ENCODE measurements at regions not wholly inside any gene's neighbourhood (a gene's known extent, or its start where the extent isn't known, plus 50 kb on each side); places are given as distances from the start of the nearest gene placed in this dataset.
"Not testable (repeated sequence)": the region's sequence is repeated elsewhere in the genome, so short reads cannot be mapped to it uniquely, and the experiment has no call there.

DNA sequence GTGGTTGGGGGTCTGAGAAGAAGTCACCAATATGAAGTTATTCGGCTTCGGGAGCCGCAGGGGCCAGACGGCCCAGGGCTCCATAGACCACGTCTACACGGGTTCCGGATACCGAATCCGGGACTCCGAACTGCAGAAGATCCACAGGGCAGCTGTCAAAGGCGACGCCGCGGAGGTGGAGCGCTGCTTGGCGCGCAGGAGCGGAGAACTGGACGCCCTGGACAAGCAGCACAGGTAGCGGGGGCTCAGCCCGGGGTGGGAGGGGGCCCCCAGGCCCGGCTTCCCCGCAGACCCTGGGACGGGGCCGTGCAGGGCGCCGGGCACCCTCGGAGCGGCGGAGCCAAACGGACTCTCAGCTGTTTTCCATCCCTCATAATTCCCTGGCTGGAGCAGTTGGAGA, 915.4 kb downstream of the FOXD4L5 start:
- TF ChIP-seq EZH2 (IDR thresholded peaks at IDR 0.05; ENCODE audit: low read depth, unreplicated experiment); CTCF (conservative IDR thresholded peaks at IDR 0.05; ENCODE audit: low read depth in 2 of 2); REST (IDR thresholded peaks at IDR 0.05; ENCODE audit: unreplicated experiment); EZH2phosphoT487 (IDR thresholded peaks at IDR 0.05; ENCODE audit: unreplicated experiment); ZNF114 (CRISPR knock-in tag; IDR thresholded peaks at IDR 0.05); POLR2AphosphoS5 (IDR thresholded peaks at IDR 0.05; ENCODE audit: low read depth); CREB1 (CRISPR knock-in tag; IDR thresholded peaks at IDR 0.05; ENCODE audit: low read depth); JUNB (IDR thresholded peaks at IDR 0.05; ENCODE audit: unreplicated experiment); STAT1 (IDR thresholded peaks at IDR 0.05; ENCODE audit: unreplicated experiment); NANOG (IDR thresholded peaks at IDR 0.05; ENCODE audit: borderline replicate concordance); ZNF331 (CRISPR knock-in tag; IDR thresholded peaks at IDR 0.05; ENCODE audit: low read depth): not testable (repeated sequence)
- TF ChIP-seq, protein P1, sequence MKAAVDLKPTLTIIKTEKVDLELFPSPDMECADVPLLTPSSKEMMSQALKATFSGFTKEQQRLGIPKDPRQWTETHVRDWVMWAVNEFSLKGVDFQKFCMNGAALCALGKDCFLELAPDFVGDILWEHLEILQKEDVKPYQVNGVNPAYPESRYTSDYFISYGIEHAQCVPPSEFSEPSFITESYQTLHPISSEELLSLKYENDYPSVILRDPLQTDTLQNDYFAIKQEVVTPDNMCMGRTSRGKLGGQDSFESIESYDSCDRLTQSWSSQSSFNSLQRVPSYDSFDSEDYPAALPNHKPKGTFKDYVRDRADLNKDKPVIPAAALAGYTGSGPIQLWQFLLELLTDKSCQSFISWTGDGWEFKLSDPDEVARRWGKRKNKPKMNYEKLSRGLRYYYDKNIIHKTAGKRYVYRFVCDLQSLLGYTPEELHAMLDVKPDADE (IDR thresholded peaks at IDR 0.05), result not testable (repeated sequence)
- TF ChIP-seq, protein P2, sequence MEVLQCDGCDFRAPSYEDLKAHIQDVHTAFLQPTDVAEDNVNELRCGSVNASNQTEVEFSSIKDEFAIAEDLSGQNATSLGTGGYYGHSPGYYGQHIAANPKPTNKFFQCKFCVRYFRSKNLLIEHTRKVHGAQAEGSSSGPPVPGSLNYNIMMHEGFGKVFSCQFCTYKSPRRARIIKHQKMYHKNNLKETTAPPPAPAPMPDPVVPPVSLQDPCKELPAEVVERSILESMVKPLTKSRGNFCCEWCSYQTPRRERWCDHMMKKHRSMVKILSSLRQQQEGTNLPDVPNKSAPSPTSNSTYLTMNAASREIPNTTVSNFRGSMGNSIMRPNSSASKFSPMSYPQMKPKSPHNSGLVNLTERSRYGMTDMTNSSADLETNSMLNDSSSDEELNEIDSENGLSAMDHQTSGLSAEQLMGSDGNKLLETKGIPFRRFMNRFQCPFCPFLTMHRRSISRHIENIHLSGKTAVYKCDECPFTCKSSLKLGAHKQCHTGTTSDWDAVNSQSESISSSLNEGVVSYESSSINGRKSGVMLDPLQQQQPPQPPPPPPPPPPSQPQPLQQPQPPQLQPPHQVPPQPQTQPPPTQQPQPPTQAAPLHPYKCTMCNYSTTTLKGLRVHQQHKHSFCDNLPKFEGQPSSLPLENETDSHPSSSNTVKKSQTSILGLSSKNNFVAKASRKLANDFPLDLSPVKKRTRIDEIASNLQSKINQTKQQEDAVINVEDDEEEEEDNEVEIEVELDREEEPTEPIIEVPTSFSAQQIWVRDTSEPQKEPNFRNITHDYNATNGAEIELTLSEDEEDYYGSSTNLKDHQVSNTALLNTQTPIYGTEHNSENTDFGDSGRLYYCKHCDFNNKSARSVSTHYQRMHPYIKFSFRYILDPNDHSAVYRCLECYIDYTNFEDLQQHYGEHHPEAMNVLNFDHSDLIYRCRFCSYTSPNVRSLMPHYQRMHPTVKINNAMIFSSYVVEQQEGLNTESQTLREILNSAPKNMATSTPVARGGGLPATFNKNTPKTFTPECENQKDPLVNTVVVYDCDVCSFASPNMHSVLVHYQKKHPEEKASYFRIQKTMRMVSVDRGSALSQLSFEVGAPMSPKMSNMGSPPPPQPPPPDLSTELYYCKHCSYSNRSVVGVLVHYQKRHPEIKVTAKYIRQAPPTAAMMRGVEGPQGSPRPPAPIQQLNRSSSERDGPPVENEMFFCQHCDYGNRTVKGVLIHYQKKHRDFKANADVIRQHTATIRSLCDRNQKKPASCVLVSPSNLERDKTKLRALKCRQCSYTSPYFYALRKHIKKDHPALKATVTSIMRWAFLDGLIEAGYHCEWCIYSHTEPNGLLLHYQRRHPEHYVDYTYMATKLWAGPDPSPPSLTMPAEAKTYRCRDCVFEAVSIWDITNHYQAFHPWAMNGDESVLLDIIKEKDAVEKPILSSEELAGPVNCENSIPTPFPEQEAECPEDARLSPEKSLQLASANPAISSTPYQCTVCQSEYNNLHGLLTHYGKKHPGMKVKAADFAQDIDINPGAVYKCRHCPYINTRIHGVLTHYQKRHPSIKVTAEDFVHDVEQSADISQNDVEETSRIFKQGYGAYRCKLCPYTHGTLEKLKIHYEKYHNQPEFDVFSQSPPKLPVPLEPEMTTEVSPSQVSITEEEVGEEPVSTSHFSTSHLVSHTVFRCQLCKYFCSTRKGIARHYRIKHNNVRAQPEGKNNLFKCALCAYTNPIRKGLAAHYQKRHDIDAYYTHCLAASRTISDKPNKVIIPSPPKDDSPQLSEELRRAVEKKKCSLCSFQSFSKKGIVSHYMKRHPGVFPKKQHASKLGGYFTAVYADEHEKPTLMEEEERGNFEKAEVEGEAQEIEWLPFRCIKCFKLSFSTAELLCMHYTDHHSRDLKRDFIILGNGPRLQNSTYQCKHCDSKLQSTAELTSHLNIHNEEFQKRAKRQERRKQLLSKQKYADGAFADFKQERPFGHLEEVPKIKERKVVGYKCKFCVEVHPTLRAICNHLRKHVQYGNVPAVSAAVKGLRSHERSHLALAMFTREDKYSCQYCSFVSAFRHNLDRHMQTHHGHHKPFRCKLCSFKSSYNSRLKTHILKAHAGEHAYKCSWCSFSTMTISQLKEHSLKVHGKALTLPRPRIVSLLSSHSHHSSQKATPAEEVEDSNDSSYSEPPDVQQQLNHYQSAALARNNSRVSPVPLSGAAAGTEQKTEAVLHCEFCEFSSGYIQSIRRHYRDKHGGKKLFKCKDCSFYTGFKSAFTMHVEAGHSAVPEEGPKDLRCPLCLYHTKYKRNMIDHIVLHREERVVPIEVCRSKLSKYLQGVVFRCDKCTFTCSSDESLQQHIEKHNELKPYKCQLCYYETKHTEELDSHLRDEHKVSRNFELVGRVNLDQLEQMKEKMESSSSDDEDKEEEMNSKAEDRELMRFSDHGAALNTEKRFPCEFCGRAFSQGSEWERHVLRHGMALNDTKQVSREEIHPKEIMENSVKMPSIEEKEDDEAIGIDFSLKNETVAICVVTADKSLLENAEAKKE (CRISPR knock-in tag; IDR thresholded peaks at IDR 0.05), result not testable (repeated sequence)

Measured in GM23338 (cell line).